HepG2 (cell line): ENCODE measurements at regions not wholly inside any gene's neighbourhood (a gene's known extent, or its start where the extent isn't known, plus 50 kb on each side); places are given as distances from the start of the nearest gene placed in this dataset.

Experiments used
- ATAC-seq: fragments of 200-7000 bp; cut with Tn5 transposase; 3 replicates; pipeline ENCODE4 v1.9.1; 2020; ENCODE audit warnings: mild to moderate bottlenecking, moderate library complexity
- BruUV-seq: library from RNA; stranded (reverse); fragments of 400-500 nt; replicated peaks from 2 replicates; lab custom pipeline; 2021; lab: Mats Ljungman, UMichigan
- CTCF ChIA-PET: fragments of 300-600 bp; formaldehyde crosslinking; extraction: SDS; loops from one replicate; lab custom pipeline; 2021; ENCODE audit warnings: low total read pairs, inconsistent platforms, low intra/inter-chr PET ratio; lab: Yijun Ruan, JAX
- POLR2A ChIA-PET: fragments of 350-600 bp; sonication (Branson Sonifier 250); formaldehyde crosslinking; loops from one replicate; lab custom pipeline; 2020; ENCODE audit warnings: antibody characterized with exemption, inconsistent platforms; lab: Yijun Ruan, JAX
- DNase-seq: peaks from one replicate; pipeline ENCODE4 v3.0.0-alpha.2; 2015; ENCODE audit warnings: low spot score
- FAIRE-seq: peaks from 3 replicates; lab custom pipeline; 2011; peaks lifted over from hg19 to GRCh38; lab: Jason Lieb, UNC
- H2AFZ ChIP-seq: one replicate; pipeline ENCODE4 v1.6.1; 2011; ENCODE audit warnings: low read length, inconsistent platforms
- H3K27ac ChIP-seq: fragments of 300-600 bp; 3 replicates; pipeline ENCODE4 v1.8.0; 2011; ENCODE audit warnings: mixed run types, mild to moderate bottlenecking, mixed read lengths, low read length, inconsistent platforms; ENCODE audit not compliant: insufficient read depth; ENCODE audit errors: extremely low read length
- H3K27me3 ChIP-seq, 2 experiments: fragments of 200-600 bp in 1 of 2; 2 replicates in 1 of 2; 3 replicates in 1 of 2; pipeline versions ENCODE4 v1.6.0 to v1.8.0; 2011; ENCODE audit warnings: low read length in 2 of 2, mild to moderate bottlenecking in 2 of 2, moderate library complexity in 2 of 2, inconsistent platforms in 1 of 2; ENCODE audit not compliant: insufficient read depth in 2 of 2, control insufficient read depth in 1 of 2
- H3K36me3 ChIP-seq, 2 experiments: fragments of 200-600 bp in 1 of 2; replicated peaks in 1 of 2; 2 replicates in 1 of 2; 3 replicates in 1 of 2; pipeline versions ENCODE4 v1.5.1 to v1.8.0; 2011; ENCODE audit warnings: low read length in 2 of 2, inconsistent platforms in 1 of 2; ENCODE audit not compliant: insufficient read depth in 2 of 2, control insufficient read depth in 1 of 2
- H3K4me1 ChIP-seq: 2 replicates; pipeline ENCODE4 v1.5.1; 2012; ENCODE audit warnings: low read length, inconsistent platforms; ENCODE audit not compliant: insufficient read depth
- H3K4me2 ChIP-seq: 2 replicates; pipeline ENCODE4 v1.6.0; 2011; ENCODE audit warnings: low read depth, low read length, inconsistent platforms
- H3K4me3 ChIP-seq, 3 experiments: fragments of 200-600 bp in 1 of 3; sonication (generic), shearing (Covaris generic) in 1 of 3; replicated peaks in 1 of 3; 2 replicates each; pipeline ENCODE4 v1.5.1; 2011 to 2016; ENCODE audit warnings: low read length in 3 of 3, inconsistent platforms in 2 of 3, low read depth in 2 of 3, mild to moderate bottlenecking in 2 of 3, control low read depth in 1 of 3, mixed read lengths in 1 of 3; ENCODE audit not compliant: insufficient read depth in 1 of 3
- H3K79me2 ChIP-seq: one replicate; pipeline ENCODE4 v1.6.1; 2011; ENCODE audit warnings: low read length, inconsistent platforms; ENCODE audit not compliant: insufficient read depth
- H3K9ac ChIP-seq: 2 replicates; pipeline ENCODE4 v1.6.0; 2011; ENCODE audit warnings: mild to moderate bottlenecking, low read depth, low read length, inconsistent platforms; ENCODE audit not compliant: insufficient read depth
- H3K9me3 ChIP-seq: 2 replicates; pipeline ENCODE4 v1.5.1; 2012; ENCODE audit warnings: mild to moderate bottlenecking, low read length
- H4K20me1 ChIP-seq: 2 replicates; pipeline ENCODE4 v1.6.0; 2011; ENCODE audit warnings: inconsistent platforms, mild to moderate bottlenecking, low read length, moderate library complexity; ENCODE audit not compliant: insufficient read depth
- CAMTA2 ChIP-seq: sonication (generic); formaldehyde crosslinking; IDR thresholded peaks from 2 replicates; pipeline ENCODE4 v1.4.0; 2020; ENCODE audit warnings: mild to moderate bottlenecking, missing genetic modification reagents, borderline replicate concordance
- CERS6 ChIP-seq: sonication (generic); formaldehyde crosslinking; IDR thresholded peaks from 2 replicates; pipeline ENCODE4 v1.5.0; 2020; ENCODE audit warnings: missing genetic modification reagents
- CHD4 ChIP-seq: fragments of 200-600 bp; sonication (generic); IDR thresholded peaks from 2 replicates; pipeline ENCODE4 v1.7.0; 2017; ENCODE audit warnings: mild to moderate bottlenecking, low read length, borderline replicate concordance
- DMAP1 ChIP-seq: IDR thresholded peaks from 2 replicates; pipeline ENCODE4 v1.6.1; 2016
- NR2F1 ChIP-seq, 2 experiments: fragments of 450-650 bp in 1 of 2; formaldehyde crosslinking in 1 of 2; IDR thresholded peaks; 2 replicates each; pipeline versions ENCODE4 v1.5.0 to v1.6.1; 2016 to 2020; ENCODE audit warnings: mild to moderate bottlenecking in 1 of 2, missing compliant biosample characterization in 1 of 2, missing genetic modification reagents in 1 of 2, moderate library complexity in 1 of 2
- RARG ChIP-seq: sonication (generic); formaldehyde crosslinking; IDR thresholded peaks from 2 replicates; pipeline ENCODE4 v1.4.0; 2020; ENCODE audit warnings: low read depth, mild to moderate bottlenecking, missing genetic modification reagents
- RCOR2 ChIP-seq: IDR thresholded peaks from 2 replicates; pipeline ENCODE4 v1.6.1; 2016; ENCODE audit warnings: missing biosample characterization, missing genetic modification reagents
- RFX1 ChIP-seq: fragments of 450-650 bp; IDR thresholded peaks from 2 replicates; pipeline ENCODE4 v1.6.1; 2017
- SP1 ChIP-seq, 2 experiments: fragments of 450-650 bp in 1 of 2; sonication (generic) in 1 of 2; formaldehyde crosslinking in 1 of 2; IDR thresholded peaks; 2 replicates each; pipeline versions ENCODE4 v1.4.0 to v1.6.1; 2016 to 2020; ENCODE audit warnings: missing genetic modification reagents in 1 of 2
- TERF1 ChIP-seq: sonication (generic); formaldehyde crosslinking; IDR thresholded peaks from 2 replicates; pipeline ENCODE4 v1.8.0; 2022; ENCODE audit warnings: mild to moderate bottlenecking, missing genetic modification reagents, moderate library complexity
- XRCC5 ChIP-seq: fragments of 200-400 bp; formaldehyde crosslinking; optimal IDR thresholded peaks from 2 replicates; pipeline ENCODE3; 2017; ENCODE audit warnings: mild to moderate bottlenecking, low read length
- ZNF207 ChIP-seq: fragments of 450-650 bp; IDR thresholded peaks from 2 replicates; pipeline ENCODE4 v1.6.1; 2016; ENCODE audit warnings: antibody characterized with exemption, borderline replicate concordance
- ZNF251 ChIP-seq: sonication (generic); formaldehyde crosslinking; IDR thresholded peaks from 2 replicates; pipeline ENCODE4 v1.9.0; 2021; ENCODE audit warnings: mild to moderate bottlenecking, missing genetic modification reagents
- ZNF556 ChIP-seq: sonication (generic); formaldehyde crosslinking; IDR thresholded peaks from 2 replicates; pipeline ENCODE4 v1.4.0; 2020; ENCODE audit warnings: mild to moderate bottlenecking, missing genetic modification reagents, borderline replicate concordance
- ZNF780A ChIP-seq: sonication (generic); formaldehyde crosslinking; IDR thresholded peaks from 2 replicates; pipeline ENCODE4 v1.8.0; 2022; ENCODE audit warnings: mild to moderate bottlenecking, missing genetic modification reagents, moderate library complexity
- WGBS: methylation state at CpG from one replicate; pipeline ENCODE4 v1.1.6; 2017; ENCODE audit warnings: low lambda C conversion rate; 5-methylcytosine and 5-hydroxymethylcytosine counted together
- in situ Hi-C: cut with HindIII; loops from 2 replicates; pipeline ENCODE4 v1.10.0; 2017; ENCODE audit warnings: low pct_unique_long_range_greater_than_20kb; ENCODE audit not compliant: extremely low pct_ligation_motif_present
- intact Hi-C: fragments of 100-400 bp; cut with micrococcal nuclease; formaldehyde crosslinking; loops from one replicate; pipeline ENCODE4 v1.10.0; 2022; ENCODE audit not compliant: unreplicated experiment
- TF ChIP-seq, protein P1 (sequence below), 2 experiments: sonication (generic) in 1 of 2; formaldehyde crosslinking in 1 of 2; IDR thresholded peaks; 2 replicates each; pipeline versions ENCODE4 v1.6.1 to v1.9.0; 2014 to 2022; ENCODE audit warnings: antibody characterized with exemption in 1 of 2, borderline replicate concordance in 1 of 2, inconsistent platforms in 1 of 2, low read depth in 1 of 2, missing genetic modification reagents in 1 of 2
- TF ChIP-seq, protein P2 (sequence below): IDR thresholded peaks from 2 replicates; pipeline ENCODE4 v1.6.1; 2016; ENCODE audit warnings: missing compliant biosample characterization, missing genetic modification reagents, borderline replicate concordance

GRCh38 chr12:67541625-67541991 is 106.9 kb upstream of the DYRK2 start:
- Histone ChIP-seq H4K20me1 (no peaks in the 10 kb centered on the region), H3K9me3 (no peaks in the 10 kb centered on the region), H3K4me2 (no peak overlapping the region), H2AFZ (no peak overlapping the region), H3K4me1 (no peaks in the 10 kb centered on the region), H3K4me3 (no peak overlapping the region), H3K36me3 (no peaks in the 10 kb centered on the region), H3K27me3 (no peaks in the 10 kb centered on the region), H3K27ac (no peak overlapping the region), H3K9ac (no peak overlapping the region), H3K79me2 (no peaks in the 10 kb centered on the region)
- in situ Hi-C loops (no loop called here), intact Hi-C loops (no loop called here)
- 8% methylated on average over 3 of the region's 3 CpGs for WGBS
- no TSS peak for BruUV-seq
- DNase-seq (no peak), ATAC-seq (no peak), FAIRE-seq (no peak)
- ChIA-PET CTCF (no interaction called here), POLR2A (no interaction called here)
- no peak for TF ChIP-seq ZNF556 (CRISPR knock-in tag)
- no peak for TF ChIP-seq XRCC5
- no peak for TF ChIP-seq DMAP1 (CRISPR knock-in tag)
- no peak for TF ChIP-seq SP1 (IDR thresholded peaks at IDR 0.05)
- TF ChIP-seq SP1 (CRISPR knock-in tag; IDR thresholded peaks at IDR 0.05): no peak
- no peak for TF ChIP-seq TERF1
- TF ChIP-seq CAMTA2 (CRISPR knock-in tag): no peak
- no peak for TF ChIP-seq ZNF251 (CRISPR knock-in tag)
- TF ChIP-seq CHD4: no peak
- no peak for TF ChIP-seq RCOR2 (CRISPR knock-in tag)
- TF ChIP-seq ZNF207: no peak
- no peak for TF ChIP-seq CERS6
- TF ChIP-seq RARG (CRISPR knock-in tag): no peak
- no peak for TF ChIP-seq NR2F1 (CRISPR knock-in tag; IDR thresholded peaks at IDR 0.05)
- no peak for TF ChIP-seq ZNF780A
- TF ChIP-seq, protein P1, sequence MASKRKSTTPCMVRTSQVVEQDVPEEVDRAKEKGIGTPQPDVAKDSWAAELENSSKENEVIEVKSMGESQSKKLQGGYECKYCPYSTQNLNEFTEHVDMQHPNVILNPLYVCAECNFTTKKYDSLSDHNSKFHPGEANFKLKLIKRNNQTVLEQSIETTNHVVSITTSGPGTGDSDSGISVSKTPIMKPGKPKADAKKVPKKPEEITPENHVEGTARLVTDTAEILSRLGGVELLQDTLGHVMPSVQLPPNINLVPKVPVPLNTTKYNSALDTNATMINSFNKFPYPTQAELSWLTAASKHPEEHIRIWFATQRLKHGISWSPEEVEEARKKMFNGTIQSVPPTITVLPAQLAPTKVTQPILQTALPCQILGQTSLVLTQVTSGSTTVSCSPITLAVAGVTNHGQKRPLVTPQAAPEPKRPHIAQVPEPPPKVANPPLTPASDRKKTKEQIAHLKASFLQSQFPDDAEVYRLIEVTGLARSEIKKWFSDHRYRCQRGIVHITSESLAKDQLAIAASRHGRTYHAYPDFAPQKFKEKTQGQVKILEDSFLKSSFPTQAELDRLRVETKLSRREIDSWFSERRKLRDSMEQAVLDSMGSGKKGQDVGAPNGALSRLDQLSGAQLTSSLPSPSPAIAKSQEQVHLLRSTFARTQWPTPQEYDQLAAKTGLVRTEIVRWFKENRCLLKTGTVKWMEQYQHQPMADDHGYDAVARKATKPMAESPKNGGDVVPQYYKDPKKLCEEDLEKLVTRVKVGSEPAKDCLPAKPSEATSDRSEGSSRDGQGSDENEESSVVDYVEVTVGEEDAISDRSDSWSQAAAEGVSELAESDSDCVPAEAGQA (IDR thresholded peaks at IDR 0.05; ENCODE audit: low read depth): no peak
- TF ChIP-seq, protein P1 (CRISPR knock-in tag; IDR thresholded peaks at IDR 0.05; ENCODE audit: borderline replicate concordance): no peak
- TF ChIP-seq RFX1: no peak
- TF ChIP-seq, protein P2, sequence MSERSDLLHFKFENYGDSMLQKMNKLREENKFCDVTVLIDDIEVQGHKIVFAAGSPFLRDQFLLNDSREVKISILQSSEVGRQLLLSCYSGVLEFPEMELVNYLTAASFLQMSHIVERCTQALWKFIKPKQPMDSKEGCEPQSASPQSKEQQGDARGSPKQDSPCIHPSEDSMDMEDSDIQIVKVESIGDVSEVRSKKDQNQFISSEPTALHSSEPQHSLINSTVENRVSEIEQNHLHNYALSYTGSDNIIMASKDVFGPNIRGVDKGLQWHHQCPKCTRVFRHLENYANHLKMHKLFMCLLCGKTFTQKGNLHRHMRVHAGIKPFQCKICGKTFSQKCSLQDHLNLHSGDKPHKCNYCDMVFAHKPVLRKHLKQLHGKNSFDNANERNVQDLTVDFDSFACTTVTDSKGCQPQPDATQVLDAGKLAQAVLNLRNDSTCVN (CRISPR knock-in tag): no peak
